Glomerular visceral epithelial cell (primary cell): ENCODE measurements at regions not wholly inside any gene's neighbourhood (a gene's known extent, or its start where the extent isn't known, plus 50 kb on each side); places are given as distances from the start of the nearest gene placed in this dataset.
A peak's percentile ranks its signal among the peaks of the same experiment; 100 is the strongest.
"Not testable (repeated sequence)": the region's sequence is repeated elsewhere in the genome, so short reads cannot be mapped to it uniquely, and the experiment has no call there.

ENCODE experiments used
- DNase-seq: peaks from one replicate; pipeline ENCODE4 v3.0.0-alpha.2; 2016; ENCODE audit errors: extremely low spot score

DNA sequence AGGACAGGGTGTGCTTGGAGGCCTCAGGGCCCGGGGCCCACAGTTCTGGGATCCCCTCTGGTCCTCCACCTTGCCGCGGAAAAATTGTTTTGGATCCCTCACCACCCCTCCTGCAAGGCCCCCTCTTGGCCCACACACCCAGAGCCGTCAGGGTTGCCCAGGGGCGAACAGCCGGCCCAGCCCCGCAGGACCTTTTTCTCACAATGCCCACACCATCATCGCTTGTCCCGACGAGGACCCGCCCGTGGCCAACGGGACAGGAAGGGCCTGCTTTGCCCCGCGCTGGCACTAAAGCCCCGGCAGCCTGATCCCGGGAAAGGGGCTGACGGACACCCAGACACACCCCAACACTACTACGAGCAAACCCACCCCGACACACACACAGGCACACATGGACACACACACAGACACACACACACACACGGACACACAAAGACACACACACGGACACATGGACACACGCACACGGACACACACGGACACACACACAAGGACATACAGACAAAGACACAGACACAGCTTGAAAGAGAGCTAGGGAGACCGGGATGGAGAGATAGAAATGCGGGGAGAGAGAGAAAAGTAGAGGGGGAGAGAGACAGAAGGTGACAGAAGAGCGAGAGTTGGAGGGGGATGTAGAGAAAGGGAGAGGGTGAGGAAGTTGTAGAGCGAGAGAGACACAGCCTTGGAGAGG is 1493.5 kb upstream of the DEFB115 start:
- DNase-seq = no peak

DNA sequence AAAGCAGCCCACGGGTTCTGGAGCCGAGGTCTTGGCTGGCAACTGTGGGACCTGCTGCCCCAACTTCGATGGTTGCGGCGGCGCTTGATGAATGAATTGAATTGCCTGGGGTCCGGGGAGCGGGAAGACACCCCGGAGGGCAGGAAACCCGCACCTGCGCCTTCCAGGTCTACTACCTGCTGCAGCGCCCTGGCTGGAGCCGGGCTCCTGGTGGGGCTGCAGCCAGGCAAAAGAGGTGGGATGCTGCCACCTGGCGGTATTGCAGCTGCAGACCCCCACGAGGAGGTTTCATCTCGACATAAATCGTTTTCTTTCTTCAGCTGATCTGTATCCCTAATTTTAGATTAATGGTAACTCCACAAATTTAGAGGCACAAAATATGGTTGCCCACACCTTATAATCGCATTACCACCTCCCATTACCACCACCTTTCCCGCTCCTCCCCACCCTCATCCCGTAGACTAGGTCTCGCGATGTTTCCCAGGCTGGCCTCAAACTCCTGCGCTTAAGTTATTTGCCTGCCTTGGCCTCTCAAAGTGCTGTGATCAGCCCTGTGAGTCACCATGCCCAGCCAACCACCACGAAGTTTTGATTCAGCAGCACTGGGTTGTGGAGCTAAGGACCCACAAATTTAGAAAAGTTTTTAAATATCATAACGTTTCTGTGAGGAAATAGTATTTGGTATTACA is 1492.4 kb upstream of the DEFB115 start:
- not testable (repeated sequence) for DNase-seq

DNA sequence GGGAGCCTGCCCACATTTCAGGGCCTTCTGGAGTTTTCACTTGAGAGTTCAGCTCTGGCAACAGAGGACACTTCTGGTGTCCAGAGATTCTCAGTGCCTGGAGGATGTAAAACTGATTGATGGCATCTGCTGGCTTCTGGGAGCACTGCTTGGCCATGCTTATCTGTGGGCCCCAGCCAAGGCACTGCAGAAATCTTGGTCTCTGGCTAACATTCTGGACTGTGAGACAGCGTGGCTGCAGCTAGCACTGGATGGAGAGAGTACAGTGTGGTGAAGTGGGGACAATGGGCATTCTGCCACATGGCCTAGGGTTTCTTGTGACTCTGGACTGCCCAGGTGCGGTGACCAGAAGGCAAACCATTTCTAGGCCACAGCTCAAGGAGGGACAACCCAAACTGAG is 1479.4 kb upstream of the DEFB115 start:
- DNase-seq = not testable (repeated sequence)

DNA sequence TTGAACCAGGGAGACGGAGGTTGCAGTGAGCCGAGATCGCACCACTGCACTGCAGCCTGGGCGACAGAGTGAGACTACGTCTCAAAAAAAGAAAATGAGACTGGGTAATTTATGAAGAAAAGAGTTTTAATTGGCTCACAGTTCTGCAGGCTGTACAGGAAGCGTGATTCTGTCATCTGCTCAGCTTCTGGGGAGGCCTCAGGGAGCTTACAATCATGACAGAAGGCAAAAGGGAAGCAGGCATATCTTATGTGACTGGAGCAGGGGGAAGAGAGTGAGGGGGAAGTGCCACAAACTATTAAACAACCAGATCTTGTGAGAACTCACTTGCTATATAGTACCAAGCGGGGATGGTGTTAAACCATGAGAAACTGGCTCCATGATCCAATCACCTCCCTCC is 1476.2 kb upstream of the DEFB115 start:
- not testable (repeated sequence) for DNase-seq

DNA sequence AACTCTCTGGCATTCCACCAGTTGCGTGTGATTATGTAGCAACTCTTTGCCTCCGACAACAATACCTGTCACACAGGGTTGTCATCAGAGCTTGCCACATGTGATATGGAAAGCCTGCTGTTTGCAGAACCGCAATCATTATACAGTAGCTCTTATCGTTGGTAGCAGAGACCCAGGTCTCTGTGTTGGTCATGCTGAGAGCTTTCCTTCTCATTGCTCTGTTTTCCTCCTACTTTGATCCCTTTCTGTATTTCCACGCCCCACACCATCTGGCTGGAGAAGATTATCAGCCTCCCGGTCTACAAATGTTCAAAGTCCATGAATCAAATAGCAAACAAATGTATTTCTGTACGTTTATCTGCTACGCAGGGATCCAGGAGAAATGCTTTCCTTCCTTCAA is 1475.6 kb upstream of the DEFB115 start:
- not testable (repeated sequence) for DNase-seq

DNA sequence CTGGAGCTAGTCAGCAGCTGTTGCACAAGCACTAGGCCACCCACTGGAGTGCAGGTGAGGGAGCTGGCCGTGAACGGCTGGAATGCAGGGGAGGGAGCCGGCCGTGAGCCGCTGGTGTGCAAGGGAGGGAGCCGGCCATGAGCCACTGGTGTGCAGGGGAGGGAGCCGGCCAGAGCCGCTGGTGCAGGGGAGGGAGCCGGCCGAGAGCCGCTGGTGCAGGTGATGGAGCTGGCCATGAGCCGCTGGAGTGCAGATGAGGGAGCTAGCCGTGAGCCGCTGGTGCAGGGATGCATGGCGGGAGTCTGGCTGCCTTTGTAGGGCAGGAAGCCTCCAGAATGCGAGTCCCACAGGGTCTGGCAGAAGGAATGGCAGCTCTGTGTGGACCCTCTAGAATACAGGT is 1470.0 kb upstream of the DEFB115 start:
- not testable (repeated sequence) for DNase-seq

DNA sequence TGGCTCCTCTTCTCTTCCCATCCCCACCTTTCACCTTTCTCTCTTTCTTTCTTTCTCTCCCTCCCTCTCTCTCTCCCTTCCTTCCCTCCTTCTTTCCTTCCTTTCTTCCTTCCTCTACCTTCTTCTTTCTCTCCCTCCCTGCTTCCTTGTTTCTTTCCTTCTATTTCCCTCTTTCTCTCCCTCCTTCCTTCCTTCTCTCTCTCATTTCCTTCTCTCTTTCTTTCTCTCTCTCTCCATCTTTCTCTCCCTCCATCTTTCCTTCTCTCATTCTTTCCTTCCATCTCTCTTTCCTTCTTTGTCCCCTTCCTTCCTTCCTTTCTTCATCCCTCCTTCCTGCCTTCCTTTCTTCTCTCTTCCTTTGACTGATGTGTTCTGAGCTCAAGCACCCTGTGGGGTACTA is 1467.0 kb upstream of the DEFB115 start:
- no peak for DNase-seq

DNA sequence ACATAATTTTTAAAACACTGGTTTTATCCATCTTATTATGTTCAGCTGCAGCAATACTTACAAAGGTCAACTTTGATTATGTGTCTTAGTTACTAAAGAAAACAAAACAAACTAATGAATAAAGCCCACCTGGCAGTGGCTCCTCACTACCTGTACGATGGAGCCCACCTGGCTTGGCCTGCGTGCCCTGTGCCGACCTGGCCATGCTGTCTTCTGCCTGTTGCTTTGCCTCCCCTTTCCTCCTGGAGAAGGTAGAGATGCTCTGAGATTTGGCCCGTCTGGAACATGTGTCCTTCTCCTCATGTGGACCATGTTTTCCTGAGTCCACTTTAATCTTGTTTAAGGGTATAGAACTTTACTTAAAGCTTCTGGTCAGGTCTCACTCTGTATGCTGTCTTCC is 1426.0 kb upstream of the DEFB115 start:
- DNase-seq = not testable (repeated sequence)

DNA sequence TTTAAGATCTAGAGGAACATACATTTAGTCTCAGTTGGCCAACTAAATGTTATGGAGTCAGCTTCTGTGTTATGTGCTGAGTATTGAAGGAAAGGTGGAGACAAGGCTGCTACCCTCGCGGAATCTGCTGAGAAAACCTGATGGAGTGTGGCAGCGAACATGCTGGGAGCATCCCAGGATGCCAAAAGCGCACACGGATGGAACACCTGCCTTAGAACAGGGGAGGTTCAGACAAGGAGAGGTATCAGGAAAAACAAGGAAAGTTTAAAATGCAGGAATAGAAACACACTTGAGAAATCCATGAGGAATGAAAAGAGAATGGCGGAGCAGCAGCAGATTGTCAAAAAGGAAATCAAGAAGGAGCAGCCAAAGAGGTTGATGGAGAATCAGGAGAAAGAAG is 1389.5 kb upstream of the DEFB115 start:
- not testable (repeated sequence) for DNase-seq

DNA sequence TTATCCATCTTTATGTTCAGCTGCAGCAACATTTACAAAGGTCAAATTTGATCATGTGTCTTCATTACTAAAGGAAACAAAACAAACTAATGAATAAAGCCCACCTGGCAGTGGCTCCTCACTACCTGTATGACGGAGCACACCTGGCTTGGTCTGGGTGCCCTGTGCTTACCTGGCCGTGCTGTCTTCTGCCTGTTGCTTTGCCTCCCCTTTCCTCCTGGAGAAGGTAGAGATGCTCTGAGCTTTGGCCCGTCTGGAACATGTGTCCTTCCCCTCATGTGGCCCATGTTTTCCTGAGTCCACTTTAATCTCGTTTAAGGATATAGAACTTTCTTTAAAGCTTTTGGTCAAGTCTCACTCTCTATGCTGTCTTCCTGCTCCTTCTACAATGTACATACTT is 1388.8 kb upstream of the DEFB115 start:
- DNase-seq = not testable (repeated sequence)

DNA sequence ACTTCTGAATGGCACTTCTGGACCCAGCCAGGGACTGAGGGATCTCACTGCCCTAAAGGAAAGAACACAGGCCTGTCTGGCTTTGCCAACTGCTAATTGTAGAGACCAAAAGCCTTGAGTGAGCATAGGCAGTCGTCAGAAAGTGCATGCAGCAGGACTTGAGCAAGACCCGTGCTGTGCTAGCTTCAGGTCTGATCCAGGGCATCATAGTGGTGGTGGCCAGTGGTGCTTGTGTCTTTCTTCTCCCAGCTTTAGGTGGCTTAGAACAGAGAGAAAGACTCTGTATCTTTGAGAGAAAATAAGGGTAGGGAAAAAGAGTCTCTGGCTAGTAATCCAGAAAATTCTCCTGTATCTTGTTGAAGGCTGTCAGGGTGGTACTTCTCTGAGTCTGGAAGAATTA is 1385.6 kb upstream of the DEFB115 start:
- DNase-seq = not testable (repeated sequence)

DNA sequence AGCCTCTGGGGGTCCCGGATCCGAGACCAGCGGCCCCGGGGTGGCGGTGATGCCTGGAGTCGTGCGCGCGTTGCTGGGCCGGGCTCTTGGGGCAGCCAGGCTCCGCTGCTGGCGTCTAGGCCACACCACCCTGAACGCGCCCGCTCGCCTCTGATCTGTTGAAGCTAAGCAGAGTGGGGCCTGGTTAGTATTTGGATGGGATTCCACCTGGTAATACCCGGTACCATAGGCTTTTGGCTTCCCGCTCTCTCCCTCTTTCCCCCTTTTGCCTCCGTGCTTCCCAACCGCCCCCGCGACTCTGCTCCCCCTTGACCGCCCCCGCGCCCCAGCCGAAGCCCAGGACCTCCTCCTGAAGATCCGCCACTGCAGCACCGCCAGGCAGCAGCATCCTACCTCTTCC is 1383.5 kb upstream of the DEFB115 start:
- peak; percentile 43 for DNase-seq

DNA sequence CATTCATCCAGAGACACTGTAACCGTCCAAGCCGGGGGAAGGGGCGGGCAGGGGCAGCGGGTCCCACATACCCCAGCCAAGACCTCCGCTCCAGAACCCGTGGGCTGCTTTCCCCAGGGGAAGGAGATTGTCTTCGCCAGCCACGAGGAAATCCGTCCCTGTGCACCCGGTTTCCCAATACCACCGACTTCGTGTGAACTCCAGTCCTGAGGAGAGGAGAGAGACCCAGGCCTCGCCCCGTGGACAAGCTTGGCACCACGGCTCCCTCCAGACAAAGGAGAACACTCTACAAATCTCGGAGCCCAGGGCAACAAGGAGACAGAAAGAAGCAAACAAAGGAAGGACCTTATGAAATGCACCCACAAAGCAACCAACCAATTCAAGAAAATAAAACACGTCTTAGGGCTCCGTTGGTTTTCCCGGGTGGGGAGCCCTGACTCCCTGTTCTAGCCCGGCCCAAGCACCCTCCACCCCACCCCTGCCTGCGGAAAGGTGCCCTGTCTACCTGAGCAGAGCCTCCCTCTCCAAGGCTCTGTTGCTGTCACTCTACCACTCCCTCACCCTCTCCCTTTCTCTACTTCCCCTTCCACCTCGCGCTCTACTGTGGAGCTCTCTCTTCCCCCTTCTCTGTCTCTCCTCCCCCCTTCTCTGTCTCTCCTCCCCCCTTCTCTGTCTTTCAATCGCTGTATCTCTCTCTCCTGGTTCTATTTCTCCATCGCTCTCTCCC is 1382.8 kb upstream of the DEFB115 start:
- no peak for DNase-seq

DNA sequence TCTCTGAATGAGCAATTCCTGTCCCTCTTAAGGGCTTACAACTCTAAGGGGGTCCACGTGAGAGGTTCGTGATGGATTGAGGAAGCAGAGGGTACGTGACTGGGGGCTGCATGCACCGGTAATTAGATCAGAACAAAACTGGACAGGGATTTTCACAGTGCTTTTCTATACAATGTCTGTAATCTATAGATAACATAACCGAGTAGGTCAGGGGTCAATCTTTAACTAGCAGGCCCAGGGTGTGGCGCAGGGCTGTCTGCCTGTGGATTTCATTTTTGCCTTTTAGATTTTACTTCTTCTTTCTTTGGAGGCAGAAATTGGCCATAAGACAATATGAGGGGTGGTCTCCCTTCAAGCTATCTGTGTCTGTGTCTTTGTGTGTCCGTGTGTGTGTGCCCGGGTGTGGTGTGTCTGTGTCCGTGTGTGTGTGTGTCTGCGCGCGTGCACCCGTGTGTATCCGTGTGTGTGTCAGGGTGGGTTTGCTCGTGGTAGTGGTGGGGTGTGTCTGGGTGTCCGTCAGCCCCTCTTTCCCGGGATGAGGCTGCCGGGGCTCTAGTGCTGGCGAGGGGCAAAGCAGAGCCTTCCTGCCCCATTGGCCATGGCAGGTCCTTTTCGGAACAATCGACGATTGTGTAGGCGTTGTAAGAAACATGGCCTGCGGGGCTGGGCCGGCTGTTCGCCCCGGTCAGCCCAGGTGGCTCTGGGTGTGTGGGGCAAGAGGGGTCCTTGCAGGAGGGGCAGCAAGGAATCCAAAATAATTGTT is 1382.0 kb upstream of the DEFB115 start:
- DNase-seq = not testable (repeated sequence)

DNA sequence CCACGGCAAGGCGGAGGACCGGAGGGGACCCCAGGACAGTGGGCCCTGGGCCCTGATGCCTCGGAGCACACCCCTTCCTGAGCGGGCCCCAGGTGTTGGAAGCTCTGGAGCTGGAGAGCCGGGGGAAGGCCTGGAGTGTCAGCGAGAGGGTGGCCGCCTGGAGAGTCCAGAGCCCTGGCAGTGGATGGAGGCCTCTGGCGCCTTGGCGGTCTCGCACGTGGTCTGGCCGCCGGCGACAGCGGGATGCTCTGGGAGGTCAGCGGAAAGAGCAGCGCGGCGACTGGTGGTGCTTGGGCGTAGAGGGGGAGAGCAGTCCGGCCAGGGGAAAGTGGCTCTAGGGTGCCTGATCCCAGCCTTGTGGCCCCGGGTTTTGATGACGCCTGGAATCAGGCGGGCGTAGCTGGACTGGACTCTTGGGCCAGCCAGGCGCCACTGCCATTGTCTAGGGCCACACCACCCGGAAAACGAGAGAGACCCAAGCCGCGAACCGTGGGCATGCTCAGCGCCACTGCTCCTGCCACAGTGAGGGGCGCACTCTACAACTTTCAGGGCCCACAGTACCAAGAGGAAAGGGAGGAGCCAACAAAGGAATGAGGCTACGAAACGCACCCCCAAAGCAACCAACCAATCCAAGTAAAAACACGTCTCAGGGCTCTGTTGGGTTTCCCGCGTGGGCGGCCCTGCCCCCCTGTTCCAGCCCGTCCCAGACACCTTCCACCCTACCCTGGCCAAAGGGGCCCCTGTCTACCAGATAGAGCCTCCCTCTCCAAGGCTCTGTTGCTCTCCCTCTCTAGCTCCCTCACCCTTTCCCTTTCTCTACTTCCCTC is 1381.2 kb upstream of the DEFB115 start:
- DNase-seq = not testable (repeated sequence)

DNA sequence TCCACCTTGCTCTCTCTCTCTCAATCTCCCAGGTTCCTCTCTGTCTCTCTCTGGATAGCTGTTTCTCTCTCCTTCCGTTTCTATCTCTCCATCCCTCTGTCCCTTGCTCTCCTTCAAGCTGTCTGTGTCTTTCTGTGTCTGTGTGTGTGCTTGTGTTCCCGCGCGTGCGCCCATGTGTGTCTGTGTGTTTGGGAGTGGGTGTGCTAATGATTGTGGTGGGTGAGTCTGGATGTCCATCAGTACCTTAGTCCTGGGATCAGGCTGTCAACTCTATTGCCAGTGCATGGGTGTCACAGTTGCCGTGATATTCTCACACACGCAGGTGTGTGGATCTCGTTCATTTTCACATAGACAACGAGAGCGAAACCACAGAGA is 1380.6 kb upstream of the DEFB115 start:
- no peak for DNase-seq

DNA sequence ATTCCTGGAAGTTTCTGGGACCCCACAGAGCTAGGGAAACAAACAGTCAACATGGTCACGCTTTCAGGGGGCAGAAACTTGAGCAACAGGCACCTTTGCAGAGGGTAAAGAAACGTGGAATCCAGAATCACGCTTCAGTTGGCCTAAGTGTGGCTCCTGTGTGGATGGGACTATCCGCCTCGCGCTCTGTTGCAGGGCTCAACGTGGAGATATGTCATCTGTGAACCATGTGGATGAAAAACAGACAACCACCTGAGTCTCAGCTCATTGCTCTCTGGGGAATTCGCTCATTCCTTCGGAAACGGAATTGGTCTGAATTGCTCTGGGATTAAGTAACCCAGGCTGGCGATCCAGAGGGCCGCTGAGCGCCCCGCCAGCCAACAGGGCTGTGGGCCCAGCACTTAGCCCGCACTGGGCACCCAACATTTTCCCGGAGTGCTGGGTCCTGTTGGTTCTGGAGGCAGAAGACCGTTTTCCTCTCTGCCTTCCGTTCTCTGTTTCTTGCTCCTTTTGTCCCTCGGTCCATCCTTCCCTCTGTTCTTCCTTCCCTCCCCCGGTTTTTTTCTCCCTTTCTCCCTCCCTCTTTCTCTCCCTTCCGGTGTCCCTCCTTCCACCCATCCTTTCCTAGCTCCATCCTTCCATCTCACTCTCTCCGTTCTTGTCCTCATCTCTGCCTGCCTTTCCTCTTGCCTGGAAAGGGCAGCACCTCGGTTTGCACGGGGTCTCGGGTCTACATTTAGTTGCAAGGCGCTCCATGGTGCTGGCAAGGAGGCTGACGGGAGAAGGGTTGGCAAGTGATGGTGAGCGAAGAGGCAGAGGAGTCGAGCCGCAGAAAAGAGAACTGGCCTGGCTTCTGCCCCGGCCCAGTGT is 1379.8 kb upstream of the DEFB115 start:
- not testable (repeated sequence) for DNase-seq

DNA sequence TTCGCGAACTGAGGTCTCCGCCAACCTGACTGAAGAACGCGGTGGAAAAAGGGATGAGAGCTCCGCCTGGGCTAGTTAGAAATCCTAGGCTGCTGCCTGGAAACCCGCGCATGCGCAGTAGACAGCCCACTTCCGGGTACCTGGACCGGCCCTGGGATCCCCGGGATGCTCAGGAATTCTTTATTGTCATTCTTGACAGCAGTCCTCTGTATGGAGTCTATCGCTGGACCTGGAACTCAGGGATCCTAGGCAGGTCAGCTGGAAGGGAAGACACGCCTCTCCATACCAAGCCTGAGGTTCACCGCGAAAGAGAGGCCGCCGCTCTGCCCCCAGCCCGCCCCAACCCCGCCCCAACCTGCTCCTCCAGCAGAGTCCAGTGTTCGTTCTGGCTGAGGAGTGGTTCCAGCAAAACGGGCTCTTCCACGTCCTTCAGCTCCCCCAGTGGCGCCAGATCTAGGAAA is 1379.2 kb upstream of the DEFB115 start:
- DNase-seq = no peak

DNA sequence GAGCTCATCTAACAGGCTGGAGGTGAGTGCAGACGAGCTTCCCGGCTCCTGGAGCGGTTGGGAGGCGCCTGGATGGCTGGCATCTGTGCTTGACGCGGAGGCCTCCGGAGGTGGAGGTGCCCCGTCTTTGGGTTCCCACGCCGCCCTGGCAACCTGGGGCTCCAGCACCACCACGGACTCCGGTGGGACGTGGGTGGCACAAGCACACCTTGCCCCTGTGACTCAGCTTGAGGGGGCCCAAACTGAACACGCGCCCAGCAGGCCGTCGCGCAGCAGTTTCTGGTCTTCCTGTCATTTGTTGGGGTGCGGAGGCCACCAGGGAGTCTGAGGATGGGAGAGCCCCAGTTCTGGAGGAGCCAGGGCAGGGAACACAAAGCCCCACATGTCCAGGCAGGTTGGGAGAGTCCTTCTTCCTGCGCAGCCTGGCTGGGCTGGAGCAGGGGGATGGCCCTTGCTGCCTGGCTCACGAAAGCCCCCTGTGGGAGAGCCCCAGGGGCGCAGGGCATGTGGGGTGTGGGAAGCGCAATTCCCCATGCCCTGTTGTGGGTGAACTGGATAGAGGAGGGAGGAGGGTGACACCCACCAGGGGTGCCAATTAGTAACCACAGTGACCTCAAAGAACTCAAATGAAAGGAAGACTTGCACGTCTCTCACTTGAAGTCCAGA is 1378.6 kb upstream of the DEFB115 start:
- DNase-seq = no peak

DNA sequence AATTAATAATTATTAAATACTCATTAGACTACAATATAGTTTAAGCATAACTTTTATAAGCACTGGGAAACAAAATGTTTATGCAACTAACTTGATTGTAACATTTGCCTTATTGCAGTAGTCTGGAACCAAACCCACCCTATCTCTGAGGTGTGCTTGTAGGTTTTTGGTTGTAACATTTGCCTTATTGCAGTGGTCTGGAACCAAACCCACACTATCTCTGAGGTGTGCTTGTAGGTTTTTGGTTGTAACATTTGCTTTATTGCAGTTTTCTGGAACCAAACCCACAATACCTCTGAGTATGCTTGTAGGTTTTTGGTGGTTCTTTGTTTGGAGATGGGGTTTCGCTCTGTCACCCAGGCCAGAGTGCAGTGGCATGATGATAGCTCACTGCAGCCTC is 1376.4 kb upstream of the DEFB115 start:
- DNase-seq = not testable (repeated sequence)
